ENCODE measurements at regions not wholly inside any gene's neighbourhood (a gene's known extent, or its start where the extent isn't known, plus 50 kb on each side); places are given as distances from the start of the nearest gene placed in this dataset.

GRCh38 chr3:30352410-30353318 is 253.7 kb upstream of the TGFBR2 start:
- CTCF ChIA-PET (ENCODE audit: partially characterized antibody) = interaction anchor here (1.0 kb wide), 1 partner anchor 17 kb away, joined by 4 read pairs; no protein-coding TSS in a partner anchor
- Histone ChIP-seq H3K4me2 (ENCODE audit: insufficient read depth in 1 of 2, low read depth in 2 of 2, low read length in 2 of 2) (no peak overlapping the region), H2AK5ac (ENCODE audit: low read depth, low read length) (no peak overlapping the region), H3K18ac (ENCODE audit: extremely low read depth, low read length) (no peak overlapping the region), H3K14ac (ENCODE audit: insufficient read length) (no peak overlapping the region), H2BK5ac (ENCODE audit: low read depth, low read length) (no peak overlapping the region), H2BK120ac (replicated peaks; ENCODE audit: low read depth, low read length) (no peak overlapping the region), H3K9me3 (ENCODE audit: insufficient read depth in 2 of 2, low read depth in 1 of 2, low read length in 1 of 2) (no peaks in the 10 kb centered on the region), H4K5ac (ENCODE audit: insufficient read length, low read depth, low read length) (no peak overlapping the region), H3K79me1 (ENCODE audit: low read depth, low read length) (no peaks in the 10 kb centered on the region), H3K23ac (ENCODE audit: insufficient read length) (no peak overlapping the region), H4K8ac (ENCODE audit: extremely low read depth, insufficient read depth, low read length) (no peak overlapping the region), H4K91ac (replicated peaks; ENCODE audit: insufficient read length, low read length) (no peak overlapping the region), H2BK20ac (ENCODE audit: low read length) (no peak overlapping the region), H3K27ac (ENCODE audit: low read depth, low read length) (no peak overlapping the region), H2AFZ (ENCODE audit: low read length) (no peak overlapping the region), H3K23me2 (ENCODE audit: low read depth, low read length) (no peaks in the 10 kb centered on the region; the same call in 1 of the 2 replicates), H3K9ac (replicated peaks in 1 of 4; ENCODE audit: extremely low read depth in 1 of 4, low read depth in 3 of 4, low read length in 3 of 4) (no peak overlapping the region), H3K4ac (replicated peaks; ENCODE audit: insufficient read length, low read depth, low read length) (no peak overlapping the region), H3K4me1 (replicated peaks in 1 of 4; ENCODE audit: control insufficient read depth in 3 of 4, insufficient read depth in 4 of 4, low read length in 3 of 4) (no peaks in the 10 kb centered on the region), H3K56ac (replicated peaks; ENCODE audit: insufficient read length, low read depth, low read length) (no peak overlapping the region), H3K36me3 (ENCODE audit: control insufficient read depth in 2 of 4, insufficient read depth in 4 of 4, low read length in 3 of 4) (no peaks in the 10 kb centered on the region), H3K27me3 (replicated peaks in 1 of 4; ENCODE audit: control insufficient read depth in 3 of 4, extremely low read depth in 1 of 4, insufficient read depth in 3 of 4, low read length in 3 of 4) (peaks cover 0 to 2% (median 0%) of the 10 kb centered on the region in 4 experiments; a peak in 1 of 7 replicates), H2BK12ac (ENCODE audit: low read depth, low read length) (no peak overlapping the region), H2BK15ac (ENCODE audit: low read length) (no peak overlapping the region), H3K79me2 (ENCODE audit: control insufficient read depth in 1 of 2, insufficient read depth in 2 of 2, low read length in 2 of 2) (no peaks in the 10 kb centered on the region), H3K4me3 (ENCODE audit: extremely low read depth in 1 of 4, insufficient read depth in 2 of 4, low read depth in 3 of 4, low read length in 4 of 4) (no peak overlapping the region), H4K20me1 (replicated peaks in 1 of 2; ENCODE audit: control insufficient read depth in 1 of 2, insufficient read depth in 2 of 2, low read length in 2 of 2) (no peaks in the 10 kb centered on the region)
- no peak for DNase-seq (ENCODE audit: low read depth in 1 of 2, low spot score in 2 of 2)
- 89% methylated on average over 1 of the region's 1 CpG; no CpG with 5 or more reads in 1 of the 2 experiments for WGBS, 2 experiments (ENCODE audit: extremely low coverage in 1 of 2, insufficient coverage in 1 of 2, insufficient read length in 1 of 2, insufficient replicate concordance in 2 of 2, low coverage in 1 of 2, low lambda C conversion rate in 2 of 2, missing lambda C conversion rate in 1 of 2)
- POLR2A ChIA-PET (ENCODE audit: partially characterized antibody) = no interaction called here
- no peak for FAIRE-seq
- TF ChIP-seq TAF7 (optimal IDR thresholded peaks at IDR 0.05; ENCODE audit: borderline replicate concordance, low read depth, low read length) = no peak
- TF ChIP-seq SIX5 (IDR thresholded peaks at IDR 0.05; ENCODE audit: low read depth, low read length) = no peak
- TF ChIP-seq SIN3A (conservative IDR thresholded peaks at IDR 0.05 in 1 of 2, IDR thresholded peaks at IDR 0.05 in 1 of 2; ENCODE audit: low read depth in 1 of 2, low read length in 2 of 2) = no peak
- no peak for TF ChIP-seq SAP30 (IDR thresholded peaks at IDR 0.05; ENCODE audit: insufficient read depth, insufficient replicate concordance, low read length)
- TF ChIP-seq SP2 (IDR thresholded peaks at IDR 0.05; ENCODE audit: low read length) = no peak
- TF ChIP-seq RAD21 (IDR thresholded peaks at IDR 0.05 in 1 of 2, conservative IDR thresholded peaks at IDR 0.05 in 1 of 2; ENCODE audit: low read depth in 2 of 2, low read length in 2 of 2) = no peak
- TF ChIP-seq MAFK (IDR thresholded peaks at IDR 0.05; ENCODE audit: low read depth, low read length) = no peak
- no peak for TF ChIP-seq HDAC2 (IDR thresholded peaks at IDR 0.05; ENCODE audit: borderline replicate concordance in 1 of 2, low read depth in 2 of 2, low read length in 2 of 2)
- TF ChIP-seq BCL11A (IDR thresholded peaks at IDR 0.05; ENCODE audit: low read depth in 2 of 2, low read length in 2 of 2) = no peak
- no peak for TF ChIP-seq SP1 (IDR thresholded peaks at IDR 0.05; ENCODE audit: low read depth, low read length)
- TF ChIP-seq CTBP2 (IDR thresholded peaks at IDR 0.05; ENCODE audit: borderline replicate concordance, insufficient read depth, insufficient read length, low read length) = no peak
- TF ChIP-seq SP4 (IDR thresholded peaks at IDR 0.05; ENCODE audit: low read length) = no peak
